SU-DHL-6 (cell line): ENCODE measurements at regions not wholly inside any gene's neighbourhood (a gene's known extent, or its start where the extent isn't known, plus 50 kb on each side); places are given as distances from the start of the nearest gene placed in this dataset.

Source experiments
- EZH2phosphoT487 ChIP-seq: fragments of 200-600 bp; sonication (generic), shearing (Covaris generic); conservative IDR thresholded peaks from 2 replicates; pipeline ENCODE4 v1.6.1; 2018; ENCODE audit warnings: mild to moderate bottlenecking, antibody characterized with exemption, low read length, moderate library complexity, mixed read lengths
- TF ChIP-seq, protein P1 (sequence below): fragments of 200-600 bp; sonication (generic); IDR thresholded peaks from one replicate; pipeline ENCODE4 v1.5.1; 2017; ENCODE audit warnings: antibody characterized with exemption, mild to moderate bottlenecking, low read length, moderate library complexity; ENCODE audit not compliant: insufficient read depth, poor library complexity, severe bottlenecking

DNA sequence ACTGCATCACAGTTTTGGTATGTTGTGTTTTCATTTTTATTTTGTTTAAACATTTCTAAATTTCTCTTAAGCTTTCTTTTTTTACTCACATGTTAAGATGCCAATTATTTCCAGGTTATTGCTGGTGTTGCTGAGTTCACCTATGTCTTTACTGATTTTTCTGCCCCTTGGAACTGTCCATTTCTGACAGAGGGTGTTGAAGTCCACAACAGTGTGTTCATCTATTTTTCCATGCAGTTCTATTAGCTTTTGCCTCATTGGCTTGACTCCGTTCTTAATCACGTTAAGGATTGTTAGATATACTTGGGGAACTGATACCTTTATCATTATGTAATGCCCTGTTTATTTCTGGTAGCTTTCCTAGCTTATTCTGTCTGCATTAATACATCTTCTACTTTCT is 158.0 kb upstream of the TCERG1L start:
- TF ChIP-seq, protein P1, sequence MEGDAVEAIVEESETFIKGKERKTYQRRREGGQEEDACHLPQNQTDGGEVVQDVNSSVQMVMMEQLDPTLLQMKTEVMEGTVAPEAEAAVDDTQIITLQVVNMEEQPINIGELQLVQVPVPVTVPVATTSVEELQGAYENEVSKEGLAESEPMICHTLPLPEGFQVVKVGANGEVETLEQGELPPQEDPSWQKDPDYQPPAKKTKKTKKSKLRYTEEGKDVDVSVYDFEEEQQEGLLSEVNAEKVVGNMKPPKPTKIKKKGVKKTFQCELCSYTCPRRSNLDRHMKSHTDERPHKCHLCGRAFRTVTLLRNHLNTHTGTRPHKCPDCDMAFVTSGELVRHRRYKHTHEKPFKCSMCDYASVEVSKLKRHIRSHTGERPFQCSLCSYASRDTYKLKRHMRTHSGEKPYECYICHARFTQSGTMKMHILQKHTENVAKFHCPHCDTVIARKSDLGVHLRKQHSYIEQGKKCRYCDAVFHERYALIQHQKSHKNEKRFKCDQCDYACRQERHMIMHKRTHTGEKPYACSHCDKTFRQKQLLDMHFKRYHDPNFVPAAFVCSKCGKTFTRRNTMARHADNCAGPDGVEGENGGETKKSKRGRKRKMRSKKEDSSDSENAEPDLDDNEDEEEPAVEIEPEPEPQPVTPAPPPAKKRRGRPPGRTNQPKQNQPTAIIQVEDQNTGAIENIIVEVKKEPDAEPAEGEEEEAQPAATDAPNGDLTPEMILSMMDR: no peak
- TF ChIP-seq EZH2phosphoT487: no peak
